K562 (cell line): ENCODE measurements at regions not wholly inside any gene's neighbourhood (a gene's known extent, or its start where the extent isn't known, plus 50 kb on each side); places are given as distances from the start of the nearest gene placed in this dataset.

Experiments
- ATAC-seq: fragments of 200-7000 bp; cut with Tn5 transposase; 3 replicates; pipeline ENCODE4 v1.9.1; 2020; ENCODE audit warnings: moderate library complexity
- BruUV-seq: library from RNA; stranded (reverse); fragments of 400-500 nt; replicated peaks from 2 replicates; lab custom pipeline; 2021; lab: Mats Ljungman, UMichigan
- CTCF ChIA-PET: fragments of 300-600 bp; formaldehyde crosslinking; extraction: SDS; loops from one replicate; lab custom pipeline; 2021; ENCODE audit warnings: low intra/inter-chr PET ratio; lab: Yijun Ruan, JAX
- POLR2A ChIA-PET: fragments of 300-600, 350-650 bp; sonication (Branson Sonifier 250); formaldehyde crosslinking; extraction: SDS; loops from one replicate; lab custom pipeline; 2021; ENCODE audit warnings: antibody characterized with exemption, inconsistent platforms; lab: Yijun Ruan, JAX
- DNase-seq, 4 experiments: peaks; one replicate each; pipeline versions ENCODE4 v3.0.0 to v3.0.0-alpha.2; 2011 to 2018; ENCODE audit warnings: low spot score in 3 of 4, mixed read lengths in 3 of 4; ENCODE audit errors: extremely low read depth in 1 of 4
- FAIRE-seq: peaks from 2 replicates; lab custom pipeline; 2011; peaks lifted over from hg19 to GRCh38; lab: Jason Lieb, UNC
- H2AFZ ChIP-seq: 2 replicates; pipeline ENCODE4 v1.6.0; 2011; ENCODE audit warnings: low read depth, low read length, control low read depth, inconsistent platforms
- H3K27ac ChIP-seq: fragments of 200-600 bp; 3 replicates; pipeline ENCODE4 v1.8.0; 2011; ENCODE audit warnings: low read depth, mild to moderate bottlenecking, control low read depth, inconsistent platforms, low read length, moderate library complexity, mixed read lengths; ENCODE audit errors: extremely low read depth
- H3K27me3 ChIP-seq, 2 experiments: fragments of 300-600 bp in 1 of 2; 2 replicates in 1 of 2; 3 replicates in 1 of 2; pipeline versions ENCODE4 v1.6.0 to v1.8.0; 2011; ENCODE audit warnings: inconsistent platforms in 2 of 2, low read length in 2 of 2, mild to moderate bottlenecking in 1 of 2, mixed read lengths in 1 of 2, moderate library complexity in 1 of 2; ENCODE audit not compliant: control insufficient read depth in 2 of 2, insufficient read depth in 2 of 2
- H3K36me3 ChIP-seq: fragments of 300-600 bp; 3 replicates; pipeline ENCODE4 v1.8.0; 2011; ENCODE audit warnings: mild to moderate bottlenecking, low read length, inconsistent platforms; ENCODE audit not compliant: control insufficient read depth, insufficient read depth
- H3K4me1 ChIP-seq, 2 experiments: fragments of 200-600 bp in 1 of 2; replicated peaks in 1 of 2; 2 replicates in 1 of 2; 3 replicates in 1 of 2; pipeline versions ENCODE4 v1.5.1 to v1.8.0; 2011; ENCODE audit warnings: inconsistent platforms in 2 of 2, low read length in 2 of 2, mild to moderate bottlenecking in 1 of 2, mixed read lengths in 1 of 2, moderate library complexity in 1 of 2; ENCODE audit not compliant: control insufficient read depth in 2 of 2, insufficient read depth in 2 of 2
- H3K4me2 ChIP-seq: 2 replicates; pipeline ENCODE4 v1.6.1; 2011; ENCODE audit warnings: low read length, control low read depth, inconsistent platforms, mixed read lengths; ENCODE audit not compliant: insufficient read depth
- H3K4me3 ChIP-seq: fragments of 200-600 bp; sonication (generic), shearing (Covaris generic); 2 replicates; pipeline ENCODE4 v1.5.1; 2016; ENCODE audit warnings: control low read depth, inconsistent platforms
- H3K79me2 ChIP-seq: fragments of 200-600 bp; 3 replicates; pipeline ENCODE4 v1.8.0; 2011; ENCODE audit warnings: low read length, inconsistent platforms; ENCODE audit not compliant: control insufficient read depth, insufficient read depth
- H3K9ac ChIP-seq, 2 experiments: 2 replicates each; pipeline versions ENCODE4 v1.6.0 to v1.6.1; 2011; ENCODE audit warnings: low read depth in 2 of 2, low read length in 2 of 2, control low read depth in 1 of 2, inconsistent platforms in 1 of 2, mild to moderate bottlenecking in 1 of 2, mixed read lengths in 1 of 2; ENCODE audit not compliant: insufficient read depth in 1 of 2
- H3K9me1 ChIP-seq: one replicate; pipeline ENCODE4 v1.6.0; 2011; ENCODE audit warnings: inconsistent platforms, mild to moderate bottlenecking, low read length, moderate library complexity; ENCODE audit not compliant: control insufficient read depth, insufficient read depth
- H3K9me3 ChIP-seq: replicated peaks from 2 replicates; pipeline ENCODE4 v1.5.1; 2011; ENCODE audit warnings: low read depth, low read length, inconsistent platforms; ENCODE audit not compliant: control insufficient read depth, insufficient read depth
- H4K20me1 ChIP-seq: replicated peaks from 2 replicates; pipeline ENCODE4 v1.6.1; 2011; ENCODE audit warnings: low read length, inconsistent platforms, mixed read lengths; ENCODE audit not compliant: control insufficient read depth, insufficient read depth
- ATF6 ChIP-seq: sonication (generic); formaldehyde crosslinking; IDR thresholded peaks from 2 replicates; pipeline ENCODE4 v1.4.0; 2020; ENCODE audit warnings: mild to moderate bottlenecking, missing genetic modification reagents
- GABPB2 ChIP-seq: fragments of 250-450 bp; sonication (Bioruptor Pico); conservative IDR thresholded peaks from 2 replicates; pipeline ENCODE4 v1.5.1; 2021; ENCODE audit warnings: mild to moderate bottlenecking
- HDAC1 ChIP-seq, 2 experiments: fragments of 450-650 bp; IDR thresholded peaks; 2 replicates each; pipeline ENCODE4 v1.6.1; 2016 to 2017; ENCODE audit warnings: inconsistent platforms in 1 of 2, mild to moderate bottlenecking in 1 of 2, moderate library complexity in 1 of 2
- HDAC6 ChIP-seq: IDR thresholded peaks from 2 replicates; pipeline ENCODE4 v1.6.1; 2012; ENCODE audit warnings: low read depth, mild to moderate bottlenecking, control low read depth, inconsistent platforms, low read length, moderate library complexity
- MBD2 ChIP-seq: sonication (generic); IDR thresholded peaks from 2 replicates; pipeline ENCODE4 v1.6.1; 2016; ENCODE audit warnings: low read depth, borderline replicate concordance
- MEF2A ChIP-seq: IDR thresholded peaks from 2 replicates; pipeline ENCODE4 v1.6.1; 2011; ENCODE audit warnings: low read depth, mild to moderate bottlenecking, low read length, moderate library complexity; ENCODE audit not compliant: control insufficient read depth
- NFE2L1 ChIP-seq: fragments of 450-650 bp; IDR thresholded peaks from 2 replicates; pipeline ENCODE4 v1.6.1; 2016; ENCODE audit warnings: missing genetic modification characterization, low read depth, mild to moderate bottlenecking, missing compliant biosample characterization, moderate library complexity, borderline replicate concordance
- NR3C1 ChIP-seq: sonication (generic); formaldehyde crosslinking; IDR thresholded peaks from 2 replicates; pipeline ENCODE4 v1.8.1; 2022; ENCODE audit warnings: missing genetic modification reagents
- PHF21A ChIP-seq: fragments of 450-650 bp; IDR thresholded peaks from 2 replicates; pipeline ENCODE4 v1.6.1; 2017; ENCODE audit warnings: low read depth, borderline replicate concordance
- SIRT6 ChIP-seq: IDR thresholded peaks from one replicate; pipeline ENCODE4 v1.6.1; 2012; ENCODE audit warnings: low read depth, mild to moderate bottlenecking, control low read depth, inconsistent platforms, low read length, moderate library complexity
- WGBS: fragments of 100-300 bp; shearing (Covaris generic); methylation state at CpG from one replicate; pipeline ENCODE4 v1.1.6; 2016; ENCODE audit warnings: low coverage, mixed read lengths; ENCODE audit not compliant: insufficient coverage; ENCODE audit errors: missing lambda C conversion rate; 5-methylcytosine and 5-hydroxymethylcytosine counted together
- in situ Hi-C: fragments of 300-500 bp; cut with MboI; formaldehyde crosslinking; loops from 4 replicates; pipeline ENCODE4 v1.15.0; 2018; ENCODE audit warnings: inconsistent platforms, mixed read lengths
- intact Hi-C: fragments of 100-400 bp; cut with micrococcal nuclease; formaldehyde crosslinking; loops from 2 replicates; pipeline ENCODE4 v1.14.2; 2022
- TF ChIP-seq, protein P1 (sequence below): sonication (generic); formaldehyde crosslinking; IDR thresholded peaks from 2 replicates; pipeline ENCODE4 v1.8.1; 2023; ENCODE audit warnings: mild to moderate bottlenecking, missing genetic modification reagents
- TF ChIP-seq, protein P2 (sequence below), 3 experiments: fragments of 200-800 bp in 1 of 3; fragments of 250-450 bp in 1 of 3; fragments of 450-650 bp in 1 of 3; sonication (Bioruptor Pico) in 1 of 3; sonication (Bioruptor generic) in 1 of 3; formaldehyde crosslinking in 1 of 3; IDR thresholded peaks; 2 replicates each; pipeline versions ENCODE4 v1.6.1 to v1.8.0; 2016 to 2022; ENCODE audit warnings: mild to moderate bottlenecking in 2 of 3, missing genetic modification characterization in 2 of 3, missing compliant biosample characterization in 1 of 3, moderate library complexity in 1 of 3

DNA sequence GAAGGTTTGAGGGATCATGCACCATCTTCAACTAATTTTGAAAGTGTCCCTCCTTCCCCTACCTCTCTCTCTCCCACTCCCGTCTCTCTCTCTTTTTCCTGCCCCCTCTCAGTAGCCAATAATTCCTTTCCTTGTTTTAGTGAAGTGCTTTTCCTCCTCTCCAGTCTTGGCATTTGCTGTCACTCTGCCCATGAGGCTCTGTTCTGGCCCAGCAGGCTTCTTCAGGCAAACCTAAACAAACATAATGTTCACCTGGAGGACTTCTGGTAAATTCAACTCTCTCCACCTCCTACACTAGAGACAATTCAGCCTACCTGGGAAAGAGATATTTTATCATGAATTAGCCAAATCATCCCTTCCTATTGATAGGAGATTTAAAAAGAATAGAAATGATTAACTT lies 86.6 kb upstream of the ADRA1D start:
- ChIA-PET POLR2A (no interaction called here), CTCF (no interaction called here)
- H3K27me3 ChIP-seq: no peaks in the 10 kb centered on the region; a peak in 2 of 5 replicates
- intact Hi-C loops (no loop called here), in situ Hi-C loops (no loop called here)
- no peaks in the 10 kb centered on the region for H3K9me1 ChIP-seq
- BruUV-seq: no TSS peak
- no peaks in the 10 kb centered on the region for H4K20me1 ChIP-seq
- ATAC-seq (no peak), FAIRE-seq (no peak), DNase-seq (no peak)
- H3K27ac ChIP-seq: no peak overlapping the region
- WGBS: 0% methylated on average over 1 of the region's 1 CpG
- no peaks in the 10 kb centered on the region for H3K9me3 ChIP-seq
- no peak overlapping the region for H3K4me2 ChIP-seq
- H3K9ac ChIP-seq: no peak overlapping the region
- no peak overlapping the region for H3K4me3 ChIP-seq
- H3K36me3 ChIP-seq: no peaks in the 10 kb centered on the region
- no peaks in the 10 kb centered on the region for H3K4me1 ChIP-seq
- no peak overlapping the region for H2AFZ ChIP-seq
- no peaks in the 10 kb centered on the region for H3K79me2 ChIP-seq
- TF ChIP-seq PHF21A: no peak
- no peak for TF ChIP-seq MBD2
- TF ChIP-seq NR3C1 (CRISPR knock-in tag): no peak
- TF ChIP-seq MEF2A: no peak
- TF ChIP-seq ATF6 (CRISPR knock-in tag): no peak
- TF ChIP-seq HDAC6: no peak
- TF ChIP-seq, protein P1, sequence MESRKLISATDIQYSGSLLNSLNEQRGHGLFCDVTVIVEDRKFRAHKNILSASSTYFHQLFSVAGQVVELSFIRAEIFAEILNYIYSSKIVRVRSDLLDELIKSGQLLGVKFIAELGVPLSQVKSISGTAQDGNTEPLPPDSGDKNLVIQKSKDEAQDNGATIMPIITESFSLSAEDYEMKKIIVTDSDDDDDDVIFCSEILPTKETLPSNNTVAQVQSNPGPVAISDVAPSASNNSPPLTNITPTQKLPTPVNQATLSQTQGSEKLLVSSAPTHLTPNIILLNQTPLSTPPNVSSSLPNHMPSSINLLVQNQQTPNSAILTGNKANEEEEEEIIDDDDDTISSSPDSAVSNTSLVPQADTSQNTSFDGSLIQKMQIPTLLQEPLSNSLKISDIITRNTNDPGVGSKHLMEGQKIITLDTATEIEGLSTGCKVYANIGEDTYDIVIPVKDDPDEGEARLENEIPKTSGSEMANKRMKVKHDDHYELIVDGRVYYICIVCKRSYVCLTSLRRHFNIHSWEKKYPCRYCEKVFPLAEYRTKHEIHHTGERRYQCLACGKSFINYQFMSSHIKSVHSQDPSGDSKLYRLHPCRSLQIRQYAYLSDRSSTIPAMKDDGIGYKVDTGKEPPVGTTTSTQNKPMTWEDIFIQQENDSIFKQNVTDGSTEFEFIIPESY (CRISPR knock-in tag): no peak
- TF ChIP-seq NFE2L1 (tag): no peak
- no peak for TF ChIP-seq SIRT6
- no peak for TF ChIP-seq GABPB2 (CRISPR knock-in tag)
- no peak for TF ChIP-seq HDAC1 (IDR thresholded peaks at IDR 0.05)
- TF ChIP-seq, protein P2, sequence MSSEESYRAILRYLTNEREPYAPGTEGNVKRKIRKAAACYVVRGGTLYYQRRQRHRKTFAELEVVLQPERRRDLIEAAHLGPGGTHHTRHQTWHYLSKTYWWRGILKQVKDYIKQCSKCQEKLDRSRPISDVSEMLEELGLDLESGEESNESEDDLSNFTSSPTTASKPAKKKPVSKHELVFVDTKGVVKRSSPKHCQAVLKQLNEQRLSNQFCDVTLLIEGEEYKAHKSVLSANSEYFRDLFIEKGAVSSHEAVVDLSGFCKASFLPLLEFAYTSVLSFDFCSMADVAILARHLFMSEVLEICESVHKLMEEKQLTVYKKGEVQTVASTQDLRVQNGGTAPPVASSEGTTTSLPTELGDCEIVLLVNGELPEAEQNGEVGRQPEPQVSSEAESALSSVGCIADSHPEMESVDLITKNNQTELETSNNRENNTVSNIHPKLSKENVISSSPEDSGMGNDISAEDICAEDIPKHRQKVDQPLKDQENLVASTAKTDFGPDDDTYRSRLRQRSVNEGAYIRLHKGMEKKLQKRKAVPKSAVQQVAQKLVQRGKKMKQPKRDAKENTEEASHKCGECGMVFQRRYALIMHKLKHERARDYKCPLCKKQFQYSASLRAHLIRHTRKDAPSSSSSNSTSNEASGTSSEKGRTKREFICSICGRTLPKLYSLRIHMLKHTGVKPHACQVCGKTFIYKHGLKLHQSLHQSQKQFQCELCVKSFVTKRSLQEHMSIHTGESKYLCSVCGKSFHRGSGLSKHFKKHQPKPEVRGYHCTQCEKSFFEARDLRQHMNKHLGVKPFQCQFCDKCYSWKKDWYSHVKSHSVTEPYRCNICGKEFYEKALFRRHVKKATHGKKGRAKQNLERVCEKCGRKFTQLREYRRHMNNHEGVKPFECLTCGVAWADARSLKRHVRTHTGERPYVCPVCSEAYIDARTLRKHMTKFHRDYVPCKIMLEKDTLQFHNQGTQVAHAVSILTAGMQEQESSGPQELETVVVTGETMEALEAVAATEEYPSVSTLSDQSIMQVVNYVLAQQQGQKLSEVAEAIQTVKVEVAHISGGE (CRISPR knock-in tag; IDR thresholded peaks at IDR 0.05): no peak
